OCI-LY1 (cell line): ENCODE measurements at regions not wholly inside any gene's neighbourhood (a gene's known extent, or its start where the extent isn't known, plus 50 kb on each side); places are given as distances from the start of the nearest gene placed in this dataset.

Source experiments
- H2AFZ ChIP-seq: fragments of 200-600 bp; sonication (generic), shearing (Covaris generic); 2 replicates; pipeline ENCODE4 v1.6.0; 2014; ENCODE audit warnings: antibody characterized with exemption, mild to moderate bottlenecking, low read length
- H3F3A ChIP-seq: fragments of 200-600 bp; sonication (generic), shearing (Covaris generic); 2 replicates; pipeline ENCODE4 v1.6.0; 2014; ENCODE audit warnings: mild to moderate bottlenecking, antibody characterized with exemption, low read length, moderate library complexity; ENCODE audit not compliant: insufficient read depth
- H3K27ac ChIP-seq: fragments of 200-600 bp; sonication (generic); 2 replicates; pipeline ENCODE4 v1.5.1; 2014; ENCODE audit warnings: low read length, mixed run types, mild to moderate bottlenecking, low read depth; ENCODE audit not compliant: poor library complexity, severe bottlenecking
- H3K27me3 ChIP-seq: fragments of 200-600 bp; sonication (generic); 2 replicates; pipeline ENCODE4 v1.6.0; 2014; ENCODE audit warnings: antibody characterized with exemption, mild to moderate bottlenecking, low read length, moderate library complexity; ENCODE audit not compliant: insufficient read depth
- H3K36me3 ChIP-seq: fragments of 200-600 bp; sonication (generic); 2 replicates; pipeline ENCODE4 v1.6.1; 2014; ENCODE audit warnings: mild to moderate bottlenecking, antibody characterized with exemption, low read length, moderate library complexity, mixed read lengths; ENCODE audit not compliant: insufficient read depth
- H3K4me1 ChIP-seq: fragments of 200-600 bp; sonication (generic); 2 replicates; pipeline ENCODE4 v1.5.1; 2014; ENCODE audit warnings: mild to moderate bottlenecking, low read length, moderate library complexity; ENCODE audit not compliant: insufficient read depth, severe bottlenecking
- H3K4me2 ChIP-seq: fragments of 200-600 bp; sonication (generic), shearing (Covaris generic); 2 replicates; pipeline ENCODE4 v1.6.1; 2014; ENCODE audit warnings: low read length
- H3K4me3 ChIP-seq: fragments of 200-600 bp; sonication (generic); 2 replicates; pipeline ENCODE4 v1.5.1; 2014; ENCODE audit warnings: low read length, low read depth, mild to moderate bottlenecking, mixed read lengths; ENCODE audit not compliant: poor library complexity, severe bottlenecking
- H3K79me2 ChIP-seq: fragments of 200-600 bp; shearing (Covaris generic); 2 replicates; pipeline ENCODE4 v1.6.1; 2016; ENCODE audit warnings: mixed run types, low read length, mixed read lengths; ENCODE audit not compliant: insufficient read depth
- H3K9ac ChIP-seq: fragments of 200-600 bp; sonication (generic), shearing (Covaris generic); 2 replicates; pipeline ENCODE4 v1.6.1; 2014; ENCODE audit warnings: mild to moderate bottlenecking, low read length, mixed read lengths
- H3K9me2 ChIP-seq: fragments of 200-600 bp; sonication (generic), shearing (Covaris generic); 2 replicates; pipeline ENCODE4 v1.6.1; 2014; ENCODE audit warnings: low read depth, mild to moderate bottlenecking, low read length, mixed read lengths
- H3K9me3 ChIP-seq: fragments of 200-600 bp; shearing (Covaris generic); 2 replicates; pipeline ENCODE4 v1.6.1; 2014; ENCODE audit warnings: low read length, mixed read lengths
- H4K20me1 ChIP-seq: fragments of 200-600 bp; sonication (generic), shearing (Covaris generic); 2 replicates; pipeline ENCODE4 v1.6.0; 2016; ENCODE audit warnings: mild to moderate bottlenecking, low read length; ENCODE audit not compliant: insufficient read depth
- EZH2 ChIP-seq: fragments of 200-600 bp; sonication (generic), shearing (Covaris generic); IDR thresholded peaks from 2 replicates; pipeline ENCODE4 v1.8.0; 2017; ENCODE audit warnings: borderline replicate concordance, mixed run types, mild to moderate bottlenecking, antibody characterized with exemption, low read length, moderate library complexity, mixed read lengths
- TF ChIP-seq, protein P1 (sequence below): fragments of 200-600 bp; sonication (generic), shearing (Covaris generic); IDR thresholded peaks from 2 replicates; pipeline ENCODE4 v1.5.1; 2017; ENCODE audit warnings: mild to moderate bottlenecking, antibody characterized with exemption, low read length, moderate library complexity, mixed read lengths

DNA sequence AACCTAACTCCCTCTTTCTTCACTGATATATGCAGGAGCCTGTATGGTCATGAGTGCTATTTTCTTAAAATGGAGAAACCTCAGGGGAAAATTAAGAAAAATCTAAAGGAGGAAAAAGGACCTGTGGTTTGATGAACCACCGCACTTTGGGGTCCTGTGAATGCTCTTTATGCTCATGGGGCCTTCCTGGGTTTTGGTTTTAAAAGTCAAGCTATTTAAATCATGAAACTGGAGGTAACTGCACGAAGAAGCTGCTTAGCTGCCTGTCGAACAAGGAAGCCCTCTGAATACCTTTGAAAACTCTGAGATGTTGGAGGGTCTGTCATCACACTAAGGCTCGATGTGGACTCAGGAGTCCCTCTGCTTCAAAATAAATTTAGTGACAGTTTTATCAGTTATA, 564.5 kb upstream of the ADAMTS16 start:
- H3K36me3 ChIP-seq: no peaks in the 10 kb centered on the region
- H3K9me2 ChIP-seq: no peaks in the 10 kb centered on the region
- peak overlapping the region; percentile 94; the same call in 1 of the 2 replicates for H2AFZ ChIP-seq
- H3K4me1 ChIP-seq: peaks cover 63% of the 10 kb centered on the region
- H3K9ac ChIP-seq: peak overlapping the region; percentile 41
- H3F3A ChIP-seq: no peaks in the 10 kb centered on the region
- H3K4me3 ChIP-seq: peak overlapping the region; percentile 6
- peak overlapping the region; percentile 48 for H3K27ac ChIP-seq
- no peaks in the 10 kb centered on the region for H3K27me3 ChIP-seq
- no peaks in the 10 kb centered on the region for H4K20me1 ChIP-seq
- H3K4me2 ChIP-seq: peak overlapping the region; percentile 33
- H3K79me2 ChIP-seq: no peaks in the 10 kb centered on the region
- no peak for TF ChIP-seq EZH2
- TF ChIP-seq, protein P1, sequence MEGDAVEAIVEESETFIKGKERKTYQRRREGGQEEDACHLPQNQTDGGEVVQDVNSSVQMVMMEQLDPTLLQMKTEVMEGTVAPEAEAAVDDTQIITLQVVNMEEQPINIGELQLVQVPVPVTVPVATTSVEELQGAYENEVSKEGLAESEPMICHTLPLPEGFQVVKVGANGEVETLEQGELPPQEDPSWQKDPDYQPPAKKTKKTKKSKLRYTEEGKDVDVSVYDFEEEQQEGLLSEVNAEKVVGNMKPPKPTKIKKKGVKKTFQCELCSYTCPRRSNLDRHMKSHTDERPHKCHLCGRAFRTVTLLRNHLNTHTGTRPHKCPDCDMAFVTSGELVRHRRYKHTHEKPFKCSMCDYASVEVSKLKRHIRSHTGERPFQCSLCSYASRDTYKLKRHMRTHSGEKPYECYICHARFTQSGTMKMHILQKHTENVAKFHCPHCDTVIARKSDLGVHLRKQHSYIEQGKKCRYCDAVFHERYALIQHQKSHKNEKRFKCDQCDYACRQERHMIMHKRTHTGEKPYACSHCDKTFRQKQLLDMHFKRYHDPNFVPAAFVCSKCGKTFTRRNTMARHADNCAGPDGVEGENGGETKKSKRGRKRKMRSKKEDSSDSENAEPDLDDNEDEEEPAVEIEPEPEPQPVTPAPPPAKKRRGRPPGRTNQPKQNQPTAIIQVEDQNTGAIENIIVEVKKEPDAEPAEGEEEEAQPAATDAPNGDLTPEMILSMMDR: no peak
- H3K9me3 ChIP-seq: no peaks in the 10 kb centered on the region

DNA sequence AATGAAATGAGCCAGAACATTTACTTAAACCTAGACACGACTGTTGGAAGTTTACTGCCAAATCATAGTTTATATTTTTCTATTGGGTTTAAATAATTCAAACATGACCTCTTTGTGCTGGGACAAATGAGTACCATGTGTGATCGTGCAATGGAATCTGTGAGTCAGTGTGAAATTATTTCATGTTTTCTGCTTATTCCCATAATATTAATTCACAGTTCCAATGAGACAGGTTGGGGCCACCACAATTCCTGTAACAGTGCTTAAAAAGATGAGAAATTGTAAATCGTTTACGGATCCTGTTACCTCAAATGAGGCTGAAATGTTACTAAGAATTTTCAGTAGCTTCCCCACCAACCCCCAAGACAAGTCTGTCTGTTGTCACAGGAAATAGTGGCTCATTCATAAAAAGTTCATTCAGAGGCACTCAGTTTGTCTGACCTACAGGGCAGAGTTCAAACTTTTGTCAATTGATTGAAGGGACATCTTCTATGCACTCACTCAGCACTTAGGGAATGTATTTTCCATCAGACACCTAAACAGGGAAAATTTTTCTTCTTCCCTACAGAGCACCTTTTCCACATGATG, 563.9 kb upstream of the ADAMTS16 start:
- Histone ChIP-seq H3K4me2 (peak overlapping the region; percentile 33; the same call in 1 of the 2 replicates), H3K9me2 (no peaks in the 10 kb centered on the region), H3K9me3 (no peaks in the 10 kb centered on the region), H3K27ac (peak overlapping the region; percentile 48), H3K79me2 (no peaks in the 10 kb centered on the region), H3K27me3 (no peaks in the 10 kb centered on the region), H3K36me3 (no peaks in the 10 kb centered on the region), H3K4me3 (no peak overlapping the region), H3K9ac (peak overlapping the region; percentile 41; the same call in 1 of the 2 replicates), H3F3A (no peaks in the 10 kb centered on the region), H2AFZ (peak overlapping the region; percentile 94; the same call in 1 of the 2 replicates), H4K20me1 (no peaks in the 10 kb centered on the region), H3K4me1 (peaks cover 57% of the 10 kb centered on the region)
- TF ChIP-seq, protein P1: no peak
- TF ChIP-seq EZH2: no peak

DNA sequence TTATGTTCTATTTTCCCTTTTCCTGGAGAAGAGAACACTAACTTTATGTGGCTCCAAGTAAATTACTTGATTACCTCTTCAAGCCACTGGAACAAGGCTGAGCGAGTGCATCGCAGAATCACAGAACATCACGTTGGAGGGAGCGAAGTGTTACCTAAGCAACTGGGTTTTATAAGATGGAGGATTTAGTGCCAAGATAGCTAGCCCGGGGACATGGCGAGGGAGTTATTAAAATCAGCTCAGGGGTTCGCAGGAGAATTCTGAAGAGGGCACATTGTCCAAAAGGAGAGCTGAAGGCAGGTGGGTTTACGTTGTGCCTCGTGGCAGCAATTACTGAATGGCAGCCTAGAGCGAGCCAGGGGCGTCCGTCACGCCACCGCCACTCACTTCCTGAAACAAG, 563.2 kb upstream of the ADAMTS16 start:
- Histone ChIP-seq H2AFZ (no peak overlapping the region), H3K79me2 (no peaks in the 10 kb centered on the region), H3K27ac (no peak overlapping the region), H3K4me3 (no peak overlapping the region), H3K9ac (no peak overlapping the region), H3K27me3 (no peaks in the 10 kb centered on the region), H3K9me2 (no peaks in the 10 kb centered on the region), H3K4me1 (peaks cover 56% of the 10 kb centered on the region), H3K36me3 (no peaks in the 10 kb centered on the region), H3K4me2 (no peak overlapping the region), H3K9me3 (no peaks in the 10 kb centered on the region), H3F3A (no peaks in the 10 kb centered on the region), H4K20me1 (no peaks in the 10 kb centered on the region)
- TF ChIP-seq, protein P1: no peak
- no peak for TF ChIP-seq EZH2
